Stomach smooth muscle (tissue), 2 donors: ENCODE measurements at regions not wholly inside any gene's neighbourhood (a gene's known extent, or its start where the extent isn't known, plus 50 kb on each side); places are given as distances from the start of the nearest gene placed in this dataset.

ENCODE experiments used
- H3K27ac ChIP-seq: one replicate; pipeline ENCODE4 v1.7.0; 2013; ENCODE audit warnings: mild to moderate bottlenecking, low read length, inconsistent platforms
- H3K27me3 ChIP-seq, 2 donors: one replicate each; pipeline ENCODE4 v1.7.0; 2013; ENCODE audit warnings: low read length in 2 of 2; ENCODE audit not compliant: insufficient read depth in 2 of 2, control insufficient read depth in 1 of 2
- H3K36me3 ChIP-seq, 2 donors: one replicate each; pipeline ENCODE4 v1.7.0; 2013; ENCODE audit warnings: low read length in 2 of 2; ENCODE audit not compliant: control insufficient read depth in 2 of 2, insufficient read depth in 2 of 2
- H3K4me1 ChIP-seq: one replicate; pipeline ENCODE4 v1.7.0; 2013; ENCODE audit warnings: low read length; ENCODE audit not compliant: control insufficient read depth, insufficient read depth
- H3K4me3 ChIP-seq, 2 donors: one replicate each; pipeline ENCODE4 v1.7.0; 2013; ENCODE audit warnings: low read length in 2 of 2
- H3K9ac ChIP-seq, 2 donors: one replicate each; pipeline ENCODE4 v1.7.0; 2013; ENCODE audit warnings: low read length in 2 of 2, mild to moderate bottlenecking in 1 of 2
- H3K9me3 ChIP-seq, 2 donors: one replicate each; pipeline ENCODE4 v1.7.0; 2013; ENCODE audit warnings: low read length in 2 of 2; ENCODE audit not compliant: control insufficient read depth in 2 of 2
- donor health status: healthy.
- donor health status: Pancreatic carcinoma.

GRCh38 chr14:51576879-51577278 lies 74.8 kb upstream of the FRMD6 start:
- H3K36me3 ChIP-seq = no peaks in the 10 kb centered on the region

DNA sequence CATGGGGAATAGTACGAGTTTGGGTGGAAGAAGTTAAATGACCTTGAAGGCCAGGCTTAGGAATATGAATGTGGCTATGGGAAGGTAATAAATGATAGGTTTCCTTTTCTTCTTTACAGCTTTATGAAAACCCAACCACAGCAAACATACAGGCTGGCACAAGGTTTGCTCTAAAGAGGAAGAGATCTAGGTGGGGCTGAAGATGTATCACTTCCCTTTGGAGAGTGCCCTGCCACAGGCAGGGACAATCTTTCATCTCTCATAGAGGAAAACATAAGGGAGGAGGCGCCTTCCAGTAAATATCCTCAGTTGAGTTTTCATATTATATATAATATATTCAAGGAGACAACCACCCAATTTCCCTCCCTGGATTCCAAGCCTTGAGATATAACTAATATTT lies 72.9 kb upstream of the FRMD6 start:
- Histone ChIP-seq H3K27ac (no peak overlapping the region), H3K4me3 (no peak overlapping the region), H3K4me1 (no peaks in the 10 kb centered on the region), H3K27me3 (no peaks in the 10 kb centered on the region), H3K36me3 (no peaks in the 10 kb centered on the region), H3K9ac (no peak overlapping the region), H3K9me3 (no peaks in the 10 kb centered on the region)

More at GRCh38 chr14:51576879-51577278, 74.8 kb upstream of the FRMD6 start:
- Histone ChIP-seq H3K4me1 (no peaks in the 10 kb centered on the region), H3K27me3 (no peaks in the 10 kb centered on the region), H3K9me3 (no peaks in the 10 kb centered on the region), H3K27ac (no peak overlapping the region), H3K4me3 (no peak overlapping the region), H3K9ac (no peak overlapping the region)

GRCh38 chr14:51581017-51581881 lies 70.5 kb upstream of the FRMD6 start:
- H3K4me1 ChIP-seq = no peaks in the 10 kb centered on the region
- no peaks in the 10 kb centered on the region for H3K27me3 ChIP-seq
- no peaks in the 10 kb centered on the region for H3K36me3 ChIP-seq
- H3K9ac ChIP-seq = no peak overlapping the region
- no peak overlapping the region for H3K4me3 ChIP-seq
- no peaks in the 10 kb centered on the region for H3K9me3 ChIP-seq
- H3K27ac ChIP-seq = no peak overlapping the region

GRCh38 chr14:51582437-51582836 lies 69.3 kb upstream of the FRMD6 start:
- H3K9me3 ChIP-seq = no peaks in the 10 kb centered on the region
- no peaks in the 10 kb centered on the region for H3K36me3 ChIP-seq
- no peaks in the 10 kb centered on the region for H3K27me3 ChIP-seq
- no peaks in the 10 kb centered on the region for H3K4me1 ChIP-seq
- H3K4me3 ChIP-seq = no peak overlapping the region
- H3K27ac ChIP-seq = no peak overlapping the region
- H3K9ac ChIP-seq = no peak overlapping the region

DNA sequence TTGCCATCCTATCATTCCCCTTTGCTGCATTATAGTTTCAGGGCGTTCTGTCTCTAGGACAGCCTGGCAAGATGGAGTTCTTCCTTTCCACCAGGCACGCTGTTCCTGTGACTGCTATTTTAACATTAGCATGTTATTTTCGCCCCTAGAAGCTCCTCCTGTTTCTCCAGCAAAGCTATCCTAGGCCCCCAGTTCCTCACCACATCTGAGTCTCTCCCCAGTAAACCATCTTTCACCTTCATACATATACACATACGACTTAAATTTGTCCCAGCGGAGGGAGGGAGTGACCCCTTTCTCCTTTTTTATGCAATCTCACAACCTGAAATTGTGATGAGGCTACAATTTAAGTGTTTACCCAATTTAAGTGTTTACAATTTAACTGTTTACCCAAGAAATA lies 66.7 kb upstream of the FRMD6 start:
- Histone ChIP-seq H3K4me3 (no peak overlapping the region), H3K36me3 (no peaks in the 10 kb centered on the region), H3K4me1 (no peaks in the 10 kb centered on the region), H3K9me3 (no peaks in the 10 kb centered on the region), H3K27ac (no peak overlapping the region), H3K27me3 (no peaks in the 10 kb centered on the region), H3K9ac (no peak overlapping the region)

DNA sequence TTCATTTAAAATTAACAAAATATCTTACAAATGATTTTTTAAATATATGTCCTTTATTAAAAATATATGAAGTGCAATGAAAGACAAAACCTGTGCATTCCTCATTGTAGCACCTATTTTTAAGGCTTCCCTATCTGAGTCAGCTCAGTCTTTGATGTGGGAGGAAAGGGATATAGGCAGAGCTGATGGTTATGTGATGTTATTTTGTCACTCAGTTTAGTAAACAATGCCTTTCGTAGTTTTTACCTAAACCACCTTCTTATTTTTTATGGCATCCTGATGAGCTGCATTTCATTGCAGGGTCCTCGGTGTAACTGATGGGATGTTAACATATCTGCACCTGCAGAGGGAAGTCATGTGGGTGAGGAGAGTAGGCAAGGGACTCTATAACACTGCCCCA lies 58.9 kb upstream of the FRMD6 start:
- H3K4me1 ChIP-seq = no peaks in the 10 kb centered on the region
- H3K4me3 ChIP-seq = no peak overlapping the region
- H3K36me3 ChIP-seq = no peaks in the 10 kb centered on the region
- H3K9ac ChIP-seq = no peak overlapping the region
- H3K27ac ChIP-seq = no peak overlapping the region
- H3K9me3 ChIP-seq = no peaks in the 10 kb centered on the region
- H3K27me3 ChIP-seq = no peaks in the 10 kb centered on the region

- no peak overlapping the region for H3K4me3 ChIP-seq
Measured at GRCh38 chr14:51593397-51593796, 58.3 kb upstream of the FRMD6 start.

DNA sequence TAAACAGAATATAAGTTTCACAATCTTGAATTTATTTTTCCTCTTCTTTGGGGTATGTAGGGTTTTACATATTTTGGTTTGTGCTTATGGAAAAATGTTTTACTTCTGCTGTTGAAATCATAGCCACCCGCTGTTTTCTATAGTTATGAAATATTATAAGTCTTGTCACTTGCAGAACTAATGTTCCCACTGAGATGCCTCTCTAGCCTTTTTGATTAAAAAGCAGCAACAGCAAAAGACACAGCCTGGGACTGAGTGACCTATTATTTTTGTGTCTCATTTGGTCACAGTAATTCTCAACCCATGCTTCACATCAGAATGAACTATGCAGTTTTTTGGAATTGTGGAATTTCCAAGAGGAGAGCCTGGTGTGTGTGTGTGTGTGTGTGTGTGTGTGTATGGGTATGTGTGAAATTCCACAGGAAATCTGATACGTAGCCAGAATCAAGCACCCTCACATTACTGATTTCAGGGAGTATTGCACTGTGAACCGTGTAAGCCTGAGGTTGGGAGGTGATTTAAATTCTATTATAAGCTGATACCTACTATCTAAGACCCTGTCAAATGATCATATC lies 55.7 kb upstream of the FRMD6 start:
- H3K9me3 ChIP-seq = no peaks in the 10 kb centered on the region

More at GRCh38 chr14:51593397-51593796, 58.3 kb upstream of the FRMD6 start:
- no peaks in the 10 kb centered on the region for H3K9me3 ChIP-seq
- no peaks in the 10 kb centered on the region for H3K4me1 ChIP-seq
- H3K27ac ChIP-seq = no peak overlapping the region
- H3K9ac ChIP-seq = no peak overlapping the region
- no peaks in the 10 kb centered on the region for H3K36me3 ChIP-seq
- H3K27me3 ChIP-seq = no peaks in the 10 kb centered on the region

DNA sequence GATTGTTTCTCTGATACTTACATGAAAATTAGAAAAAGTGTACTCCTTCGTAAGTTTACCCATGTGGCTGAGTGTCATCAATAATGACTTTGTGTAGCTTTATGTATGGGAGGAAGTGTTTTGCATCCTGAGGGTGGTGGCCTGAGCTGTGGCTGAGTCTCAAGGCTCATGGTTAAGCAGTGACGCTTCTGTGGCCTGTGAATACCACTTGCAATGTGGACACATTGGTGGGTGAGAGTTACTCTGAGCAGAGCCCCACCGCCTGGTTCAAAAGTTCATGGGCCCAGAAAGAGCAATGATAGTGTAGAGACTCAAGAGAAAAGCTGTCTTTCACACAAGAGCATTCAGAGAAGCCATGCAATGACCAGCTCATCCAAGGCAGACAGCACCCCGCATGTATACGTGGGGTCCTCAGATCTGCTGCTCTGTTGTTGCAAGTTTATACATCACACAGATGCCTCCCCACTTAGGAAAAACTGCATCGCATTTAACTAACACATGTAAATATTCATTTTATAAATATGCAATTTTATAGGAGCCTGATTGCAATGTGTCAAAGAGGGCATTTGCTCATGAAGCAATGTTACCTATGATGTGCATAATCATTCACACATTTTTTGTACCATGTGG lies 55.1 kb upstream of the FRMD6 start:
- Histone ChIP-seq H3K4me1 (peaks cover 5% of the 10 kb centered on the region), H3K27ac (no peak overlapping the region), H3K9ac (no peak overlapping the region), H3K36me3 (no peaks in the 10 kb centered on the region), H3K4me3 (no peak overlapping the region), H3K27me3 (no peaks in the 10 kb centered on the region), H3K9me3 (no peaks in the 10 kb centered on the region)

More for the DNA sequence above, 55.7 kb upstream of the FRMD6 start:
- peaks cover 4% of the 10 kb centered on the region for H3K4me1 ChIP-seq
- no peaks in the 10 kb centered on the region for H3K36me3 ChIP-seq
- H3K9ac ChIP-seq = no peak overlapping the region
- no peaks in the 10 kb centered on the region for H3K27me3 ChIP-seq
- no peak overlapping the region for H3K27ac ChIP-seq
- H3K4me3 ChIP-seq = no peak overlapping the region

- no peaks in the 10 kb centered on the region for H3K27me3 ChIP-seq
- H3K9me3 ChIP-seq = no peaks in the 10 kb centered on the region
- no peak overlapping the region for H3K4me3 ChIP-seq
- peaks cover 5% of the 10 kb centered on the region for H3K4me1 ChIP-seq
- no peak overlapping the region for H3K9ac ChIP-seq
- H3K27ac ChIP-seq = no peak overlapping the region
- H3K36me3 ChIP-seq = no peaks in the 10 kb centered on the region
Measured at GRCh38 chr14:51597261-51598001, 54.3 kb upstream of the FRMD6 start.
